Vagina (tissue), 2 donors: ENCODE measurements at regions not wholly inside any gene's neighbourhood (a gene's known extent, or its start where the extent isn't known, plus 50 kb on each side); places are given as distances from the start of the nearest gene placed in this dataset.

Source experiments
- DNase-seq, 2 donors: peaks; one replicate each; pipeline ENCODE4 v3.0.0-alpha.2; 2017; ENCODE audit errors: extremely low spot score in 2 of 2
- H3K27ac ChIP-seq: fragments of 200-600 bp; sonication (generic); one replicate; pipeline ENCODE4 v1.5.1; 2019
- H3K27me3 ChIP-seq: fragments of 200-600 bp; sonication (generic); one replicate; pipeline ENCODE4 v1.5.1; 2019
- H3K36me3 ChIP-seq, 2 donors: fragments of 200-600 bp; sonication (generic); one replicate each; pipeline ENCODE4 v1.5.1; 2017 to 2019
- H3K4me1 ChIP-seq: fragments of 200-600 bp; sonication (generic); one replicate; pipeline ENCODE4 v1.5.1; 2019
- H3K4me3 ChIP-seq, 2 donors: fragments of 200-600 bp; sonication (generic); 1 replicate in 1 of 2; 2 replicates in 1 of 2; pipeline ENCODE4 v1.5.1; 2016 to 2019
- H3K9me3 ChIP-seq: fragments of 200-600 bp; sonication (generic); one replicate; pipeline ENCODE4 v1.5.1; 2019
- CTCF ChIP-seq, 3 experiments: fragments of 450-650 bp in 2 of 3; fragments of 200-600 bp in 1 of 3; sonication (generic) in 1 of 3; IDR thresholded peaks; one replicate each; pipeline ENCODE4 v1.5.1; 2017 to 2019; ENCODE audit warnings: antibody characterized with exemption in 3 of 3, mild to moderate bottlenecking in 2 of 3, moderate library complexity in 2 of 3
- POLR2A ChIP-seq, 2 donors: fragments of 450-650 bp; IDR thresholded peaks; one replicate each; pipeline ENCODE4 v1.6.1; 2017; ENCODE audit warnings: antibody characterized with exemption in 2 of 2, mild to moderate bottlenecking in 2 of 2, moderate library complexity in 2 of 2
- POLR2AphosphoS5 ChIP-seq, 2 donors: sonication (generic); formaldehyde crosslinking; IDR thresholded peaks; one replicate each; pipeline ENCODE4 v1.9.0; 2017; ENCODE audit warnings: antibody characterized with exemption in 2 of 2, mild to moderate bottlenecking in 2 of 2, low read depth in 1 of 2; ENCODE audit not compliant: insufficient read depth in 1 of 2
- intact Hi-C: fragments of 100-400 bp; cut with DNase I; formaldehyde crosslinking; loops from one replicate; pipeline ENCODE4 v1.15.1; 2023

DNA sequence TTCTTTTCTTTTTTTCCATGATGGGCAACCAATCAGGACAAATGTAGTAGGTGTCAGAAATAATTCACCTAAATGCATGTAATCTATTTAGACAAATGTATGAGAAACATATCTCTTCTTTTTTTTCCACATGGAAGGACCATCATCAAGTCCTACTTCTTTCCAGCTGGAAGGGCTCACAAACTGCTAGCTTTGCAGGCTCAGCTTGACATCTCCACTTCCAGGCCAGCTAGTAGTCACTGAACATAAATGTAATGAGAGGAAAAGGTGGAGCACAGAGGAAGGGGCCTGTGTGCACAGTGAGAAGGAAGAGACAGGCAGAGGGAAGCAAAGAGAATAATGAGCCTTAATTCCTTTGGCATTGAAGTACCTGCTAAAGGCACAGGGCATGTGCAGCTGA is 504.9 kb downstream of the MCTP2 start:
- H3K36me3 ChIP-seq: no peaks in the 10 kb centered on the region
- no peak for TF ChIP-seq CTCF (IDR thresholded peaks at IDR 0.05)
- no peak for TF ChIP-seq POLR2A (IDR thresholded peaks at IDR 0.05)
- no peak for TF ChIP-seq POLR2AphosphoS5 (IDR thresholded peaks at IDR 0.05; ENCODE audit: insufficient read depth in 1 of 2, low read depth in 1 of 2)
- DNase-seq: no peak
- no peaks in the 10 kb centered on the region for H3K9me3 ChIP-seq
- H3K4me1 ChIP-seq: no peaks in the 10 kb centered on the region
- no peaks in the 10 kb centered on the region for H3K27me3 ChIP-seq
- intact Hi-C loops: no loop called here
- no peak overlapping the region for H3K4me3 ChIP-seq
- no peak overlapping the region for H3K27ac ChIP-seq

DNA sequence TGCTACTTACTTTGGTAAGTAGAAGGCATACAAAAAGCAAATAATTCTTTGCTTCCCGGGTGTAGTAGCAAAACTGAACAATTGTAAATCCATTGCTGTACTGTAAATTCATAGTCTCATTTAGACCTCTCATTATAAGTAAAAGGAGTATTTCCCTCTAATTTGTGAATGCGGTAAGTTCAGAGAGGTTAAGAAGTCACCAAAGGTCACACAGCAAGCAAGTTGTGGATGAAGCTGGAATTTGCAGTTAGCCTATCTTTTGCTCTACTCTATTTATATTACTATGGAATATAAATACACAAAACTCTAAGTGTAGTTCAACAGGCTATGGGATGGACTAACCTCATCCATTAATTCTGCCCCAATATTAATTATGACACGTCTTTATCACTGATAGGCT is 508.3 kb downstream of the MCTP2 start:
- intact Hi-C loops: no loop called here
- Histone ChIP-seq H3K27me3 (no peaks in the 10 kb centered on the region), H3K27ac (no peak overlapping the region), H3K4me3 (no peak overlapping the region), H3K9me3 (no peaks in the 10 kb centered on the region), H3K4me1 (peaks cover 9% of the 10 kb centered on the region), H3K36me3 (no peaks in the 10 kb centered on the region)
- no peak for DNase-seq
- no peak for TF ChIP-seq POLR2AphosphoS5 (IDR thresholded peaks at IDR 0.05; ENCODE audit: insufficient read depth in 1 of 2, low read depth in 1 of 2)
- no peak for TF ChIP-seq CTCF (IDR thresholded peaks at IDR 0.05)
- TF ChIP-seq POLR2A (IDR thresholded peaks at IDR 0.05): no peak

GRCh38 chr15:94740469-94740868 is 509.1 kb downstream of the MCTP2 start:
- Histone ChIP-seq H3K4me3 (no peak overlapping the region), H3K36me3 (no peaks in the 10 kb centered on the region), H3K27me3 (no peaks in the 10 kb centered on the region), H3K9me3 (no peaks in the 10 kb centered on the region), H3K27ac (no peak overlapping the region), H3K4me1 (peaks cover 9% of the 10 kb centered on the region)
- intact Hi-C loops: no loop called here
- DNase-seq: no peak
- TF ChIP-seq POLR2A (IDR thresholded peaks at IDR 0.05) (no peak), POLR2AphosphoS5 (IDR thresholded peaks at IDR 0.05; ENCODE audit: insufficient read depth in 1 of 2, low read depth in 1 of 2) (no peak), CTCF (IDR thresholded peaks at IDR 0.05) (no peak)

GRCh38 chr15:94743668-94744067 is 512.3 kb downstream of the MCTP2 start:
- TF ChIP-seq CTCF (IDR thresholded peaks at IDR 0.05) (no peak), POLR2AphosphoS5 (IDR thresholded peaks at IDR 0.05; ENCODE audit: insufficient read depth in 1 of 2, low read depth in 1 of 2) (no peak)
- no peaks in the 10 kb centered on the region for H3K9me3 ChIP-seq
- intact Hi-C loops: no loop called here
- no peaks in the 10 kb centered on the region for H3K36me3 ChIP-seq
- no peak for DNase-seq
- H3K4me3 ChIP-seq: no peak overlapping the region
- peaks cover 9% of the 10 kb centered on the region for H3K4me1 ChIP-seq
- H3K27me3 ChIP-seq: no peaks in the 10 kb centered on the region
- no peak overlapping the region for H3K27ac ChIP-seq

- H3K27ac ChIP-seq: no peak overlapping the region
- H3K36me3 ChIP-seq: no peaks in the 10 kb centered on the region
- no peaks in the 10 kb centered on the region for H3K9me3 ChIP-seq
- no peak for DNase-seq
- H3K4me3 ChIP-seq: no peak overlapping the region
- TF ChIP-seq POLR2AphosphoS5 (IDR thresholded peaks at IDR 0.05; ENCODE audit: insufficient read depth in 1 of 2, low read depth in 1 of 2): no peak
- TF ChIP-seq CTCF (IDR thresholded peaks at IDR 0.05): no peak
- TF ChIP-seq POLR2A (IDR thresholded peaks at IDR 0.05): no peak
- intact Hi-C loops: no loop called here
- H3K4me1 ChIP-seq: peaks cover 9% of the 10 kb centered on the region
- no peaks in the 10 kb centered on the region for H3K27me3 ChIP-seq
Measured at GRCh38 chr15:94744080-94744793, 512.9 kb downstream of the MCTP2 start.
